Gastrocnemius medialis (tissue), 4 donors: ENCODE measurements at regions not wholly inside any gene's neighbourhood (a gene's known extent, or its start where the extent isn't known, plus 50 kb on each side); places are given as distances from the start of the nearest gene placed in this dataset.

Source experiments
- CTCF ChIP-seq, 5 experiments: fragments of 450-650 bp in 3 of 5; fragments of 200-600 bp in 2 of 5; sonication (generic) in 2 of 5; IDR thresholded peaks in 4 of 5; conservative IDR thresholded peaks in 1 of 5; 1 replicate in 4 of 5; 2 replicates in 1 of 5; pipeline ENCODE4 v1.5.1; 2016 to 2019; ENCODE audit warnings: antibody characterized with exemption in 5 of 5, mild to moderate bottlenecking in 3 of 5, moderate library complexity in 3 of 5
- POLR2A ChIP-seq, 2 donors: fragments of 450-650 bp; IDR thresholded peaks; one replicate each; pipeline ENCODE4 v1.6.1; 2017; ENCODE audit warnings: antibody characterized with exemption in 2 of 2, mild to moderate bottlenecking in 2 of 2, moderate library complexity in 2 of 2

- TF ChIP-seq CTCF (IDR thresholded peaks at IDR 0.05 in 4 of 5, conservative IDR thresholded peaks at IDR 0.05 in 1 of 5): no peak
- no peak for TF ChIP-seq POLR2A (IDR thresholded peaks at IDR 0.05)
These were observed 252.4 kb upstream of the IRAK1BP1 start for GRCh38 chr6:78614961-78615360.
